Fibroblast of lung (primary cell): ENCODE measurements at regions not wholly inside any gene's neighbourhood (a gene's known extent, or its start where the extent isn't known, plus 50 kb on each side); places are given as distances from the start of the nearest gene placed in this dataset.

Experiments used
- DNase-seq, 2 donors: peaks; one replicate each; pipeline versions ENCODE4 v3.0.0 to v3.0.0-alpha.2; 2010; ENCODE audit warnings: low read depth in 2 of 2
- H2AFZ ChIP-seq: 2 replicates; pipeline ENCODE4 v1.5.1; 2012; ENCODE audit warnings: low read length, control low read depth, inconsistent platforms
- H3K27ac ChIP-seq: 2 replicates; pipeline ENCODE4 v1.5.1; 2011; ENCODE audit warnings: low read length, control low read depth; ENCODE audit not compliant: insufficient read depth
- H3K27me3 ChIP-seq: 2 replicates; pipeline ENCODE4 v1.5.1; 2011; ENCODE audit warnings: mild to moderate bottlenecking, low read length; ENCODE audit not compliant: control insufficient read depth, insufficient read depth
- H3K36me3 ChIP-seq: 2 replicates; pipeline ENCODE4 v1.5.1; 2011; ENCODE audit warnings: low read length; ENCODE audit not compliant: control insufficient read depth, insufficient read depth
- H3K4me1 ChIP-seq: 2 replicates; pipeline ENCODE4 v1.5.1; 2011; ENCODE audit warnings: low read length; ENCODE audit not compliant: control insufficient read depth, insufficient read depth; ENCODE audit errors: extremely low read depth
- H3K4me2 ChIP-seq: 2 replicates; pipeline ENCODE4 v1.5.1; 2011; ENCODE audit warnings: low read length, control low read depth; ENCODE audit not compliant: insufficient read depth; ENCODE audit errors: extremely low read depth
- H3K4me3 ChIP-seq, 4 experiments: fragments of 200-600 bp in 1 of 4; sonication (generic) in 1 of 4; replicated peaks in 1 of 4; 2 replicates each; pipeline ENCODE4 v1.5.1; 2011 to 2016; ENCODE audit warnings: low read length in 4 of 4, low read depth in 3 of 4, mild to moderate bottlenecking in 3 of 4, control low read depth in 2 of 4, inconsistent platforms in 1 of 4, mixed read lengths in 1 of 4; ENCODE audit not compliant: insufficient read depth in 1 of 4; ENCODE audit errors: control extremely low read depth in 1 of 4
- H3K79me2 ChIP-seq: 2 replicates; pipeline ENCODE4 v1.5.1; 2012; ENCODE audit warnings: mild to moderate bottlenecking, low read length, inconsistent platforms; ENCODE audit not compliant: control insufficient read depth, insufficient read depth
- H3K9ac ChIP-seq: 2 replicates; pipeline ENCODE4 v1.5.1; 2011; ENCODE audit warnings: mild to moderate bottlenecking, low read length, control low read depth; ENCODE audit not compliant: insufficient read depth
- H3K9me3 ChIP-seq: 2 replicates; pipeline ENCODE4 v1.5.1; 2012; ENCODE audit warnings: low read depth, low read length; ENCODE audit not compliant: control insufficient read depth, insufficient read depth
- H4K20me1 ChIP-seq: 2 replicates; pipeline ENCODE4 v1.5.1; 2011; ENCODE audit warnings: low read length; ENCODE audit not compliant: control insufficient read depth, insufficient read depth; ENCODE audit errors: extremely low read depth
- EZH2 ChIP-seq: IDR thresholded peaks from 2 replicates; pipeline ENCODE4 v1.5.1; 2012; ENCODE audit warnings: low read length, control low read depth, mild to moderate bottlenecking; ENCODE audit errors: missing control alignments
- TF ChIP-seq, protein P1 (sequence below), 2 donors: IDR thresholded peaks in 1 of 2; conservative IDR thresholded peaks in 1 of 2; 1 replicate in 1 of 2; 2 replicates in 1 of 2; pipeline ENCODE4 v1.5.1; 2011 to 2012; ENCODE audit warnings: low read length in 2 of 2, control low read depth in 1 of 2, inconsistent platforms in 1 of 2, low read depth in 1 of 2, mild to moderate bottlenecking in 1 of 2

DNA sequence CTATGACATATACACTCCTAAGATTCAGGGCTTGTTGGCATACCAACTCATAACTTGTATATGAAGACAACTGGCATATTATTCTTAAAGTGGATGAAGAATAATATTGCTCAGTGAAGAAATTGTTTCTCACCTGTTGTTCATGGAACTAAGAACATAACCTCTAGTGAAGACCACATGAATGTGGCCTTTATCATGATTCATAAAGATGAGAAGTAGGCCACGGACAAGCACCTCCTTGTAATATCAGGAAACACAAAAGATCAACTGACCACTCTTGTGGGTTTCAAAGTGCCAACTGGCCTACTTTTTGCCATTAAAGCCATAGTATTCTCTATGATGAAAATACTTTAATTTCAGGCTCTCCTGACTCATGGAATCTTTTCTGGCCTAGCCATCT lies 407.4 kb downstream of the GRB14 start:
- no peak overlapping the region for H3K27ac ChIP-seq
- no peak overlapping the region for H3K9ac ChIP-seq
- no peaks in the 10 kb centered on the region for H4K20me1 ChIP-seq
- no peak overlapping the region for H3K4me2 ChIP-seq
- H3K36me3 ChIP-seq, result no peaks in the 10 kb centered on the region
- H3K4me1 ChIP-seq, result no peaks in the 10 kb centered on the region
- H3K9me3 ChIP-seq, result no peaks in the 10 kb centered on the region
- TF ChIP-seq, protein P1, sequence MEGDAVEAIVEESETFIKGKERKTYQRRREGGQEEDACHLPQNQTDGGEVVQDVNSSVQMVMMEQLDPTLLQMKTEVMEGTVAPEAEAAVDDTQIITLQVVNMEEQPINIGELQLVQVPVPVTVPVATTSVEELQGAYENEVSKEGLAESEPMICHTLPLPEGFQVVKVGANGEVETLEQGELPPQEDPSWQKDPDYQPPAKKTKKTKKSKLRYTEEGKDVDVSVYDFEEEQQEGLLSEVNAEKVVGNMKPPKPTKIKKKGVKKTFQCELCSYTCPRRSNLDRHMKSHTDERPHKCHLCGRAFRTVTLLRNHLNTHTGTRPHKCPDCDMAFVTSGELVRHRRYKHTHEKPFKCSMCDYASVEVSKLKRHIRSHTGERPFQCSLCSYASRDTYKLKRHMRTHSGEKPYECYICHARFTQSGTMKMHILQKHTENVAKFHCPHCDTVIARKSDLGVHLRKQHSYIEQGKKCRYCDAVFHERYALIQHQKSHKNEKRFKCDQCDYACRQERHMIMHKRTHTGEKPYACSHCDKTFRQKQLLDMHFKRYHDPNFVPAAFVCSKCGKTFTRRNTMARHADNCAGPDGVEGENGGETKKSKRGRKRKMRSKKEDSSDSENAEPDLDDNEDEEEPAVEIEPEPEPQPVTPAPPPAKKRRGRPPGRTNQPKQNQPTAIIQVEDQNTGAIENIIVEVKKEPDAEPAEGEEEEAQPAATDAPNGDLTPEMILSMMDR (conservative IDR thresholded peaks at IDR 0.05 in 1 of 2, IDR thresholded peaks at IDR 0.05 in 1 of 2; ENCODE audit: low read depth in 1 of 2, low read length in 2 of 2), result no peak
- no peak for TF ChIP-seq EZH2
- H3K27me3 ChIP-seq, result no peaks in the 10 kb centered on the region
- H2AFZ ChIP-seq, result no peak overlapping the region
- no peak overlapping the region for H3K4me3 ChIP-seq
- no peak for DNase-seq
- H3K79me2 ChIP-seq, result no peaks in the 10 kb centered on the region

GRCh38 chr2:164205347-164205746 lies 415.9 kb downstream of the GRB14 start:
- no peaks in the 10 kb centered on the region for H3K9me3 ChIP-seq
- H3K4me1 ChIP-seq, result peaks cover 4% of the 10 kb centered on the region
- H3K27me3 ChIP-seq, result no peaks in the 10 kb centered on the region
- H3K27ac ChIP-seq, result no peak overlapping the region
- peak; percentile 78 to 89 for DNase-seq
- H2AFZ ChIP-seq, result no peak overlapping the region
- no peak overlapping the region for H3K4me3 ChIP-seq
- H3K79me2 ChIP-seq, result no peaks in the 10 kb centered on the region
- no peaks in the 10 kb centered on the region for H3K36me3 ChIP-seq
- H4K20me1 ChIP-seq, result no peaks in the 10 kb centered on the region
- H3K4me2 ChIP-seq, result peak overlapping the region; percentile 82
- TF ChIP-seq, protein P1 (conservative IDR thresholded peaks at IDR 0.05 in 1 of 2, IDR thresholded peaks at IDR 0.05 in 1 of 2; ENCODE audit: low read depth in 1 of 2, low read length in 2 of 2), result no peak
- no peak for TF ChIP-seq EZH2
- H3K9ac ChIP-seq, result no peak overlapping the region

- H3K9me3 ChIP-seq, result no peaks in the 10 kb centered on the region
- no peak overlapping the region for H3K9ac ChIP-seq
- no peaks in the 10 kb centered on the region for H3K36me3 ChIP-seq
- no peaks in the 10 kb centered on the region for H3K27me3 ChIP-seq
- peak in 1 of 2 donors; percentile 17 for DNase-seq
- no peak overlapping the region for H3K4me3 ChIP-seq
- H3K4me2 ChIP-seq, result no peak overlapping the region
- no peaks in the 10 kb centered on the region for H3K79me2 ChIP-seq
- H3K27ac ChIP-seq, result no peak overlapping the region
- peaks cover 4% of the 10 kb centered on the region for H3K4me1 ChIP-seq
- no peak for TF ChIP-seq EZH2
- TF ChIP-seq, protein P1 (conservative IDR thresholded peaks at IDR 0.05 in 1 of 2, IDR thresholded peaks at IDR 0.05 in 1 of 2; ENCODE audit: low read depth in 1 of 2, low read length in 2 of 2), result no peak
- no peaks in the 10 kb centered on the region for H4K20me1 ChIP-seq
- H2AFZ ChIP-seq, result no peak overlapping the region
Observed at GRCh38 chr2:164203131-164203530, 418.2 kb downstream of the GRB14 start.
